ENCODE measurements at regions not wholly inside any gene's neighbourhood (a gene's known extent, or its start where the extent isn't known, plus 50 kb on each side); places are given as distances from the start of the nearest gene placed in this dataset.

DNA sequence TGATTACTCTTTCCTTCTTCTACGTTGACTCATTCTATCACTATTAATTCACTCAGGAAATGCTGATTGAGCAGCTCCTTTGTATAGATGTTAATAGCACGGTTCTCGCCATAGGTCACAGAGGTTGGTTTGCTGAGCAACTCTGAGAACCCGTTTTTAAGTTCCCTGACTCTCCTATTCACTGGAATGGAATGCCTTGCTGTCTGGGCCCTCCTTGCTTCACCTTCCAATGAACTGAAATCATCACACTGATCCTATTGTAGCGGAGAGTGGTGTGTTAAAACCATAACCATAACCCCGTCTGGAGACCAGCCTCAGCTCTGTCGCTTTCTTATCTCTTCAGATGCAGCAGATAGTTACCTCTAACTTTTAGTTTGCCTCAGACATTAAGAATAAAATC lies 323.6 kb downstream of the GABRB3 start:
- TF ChIP-seq TAF1 (IDR thresholded peaks at IDR 0.05; ENCODE audit: borderline replicate concordance, insufficient read depth, low read length): no peak
- TF ChIP-seq POLR2AphosphoS5 (IDR thresholded peaks at IDR 0.05; ENCODE audit: low read depth, low read length): no peak
- TF ChIP-seq, protein P1, sequence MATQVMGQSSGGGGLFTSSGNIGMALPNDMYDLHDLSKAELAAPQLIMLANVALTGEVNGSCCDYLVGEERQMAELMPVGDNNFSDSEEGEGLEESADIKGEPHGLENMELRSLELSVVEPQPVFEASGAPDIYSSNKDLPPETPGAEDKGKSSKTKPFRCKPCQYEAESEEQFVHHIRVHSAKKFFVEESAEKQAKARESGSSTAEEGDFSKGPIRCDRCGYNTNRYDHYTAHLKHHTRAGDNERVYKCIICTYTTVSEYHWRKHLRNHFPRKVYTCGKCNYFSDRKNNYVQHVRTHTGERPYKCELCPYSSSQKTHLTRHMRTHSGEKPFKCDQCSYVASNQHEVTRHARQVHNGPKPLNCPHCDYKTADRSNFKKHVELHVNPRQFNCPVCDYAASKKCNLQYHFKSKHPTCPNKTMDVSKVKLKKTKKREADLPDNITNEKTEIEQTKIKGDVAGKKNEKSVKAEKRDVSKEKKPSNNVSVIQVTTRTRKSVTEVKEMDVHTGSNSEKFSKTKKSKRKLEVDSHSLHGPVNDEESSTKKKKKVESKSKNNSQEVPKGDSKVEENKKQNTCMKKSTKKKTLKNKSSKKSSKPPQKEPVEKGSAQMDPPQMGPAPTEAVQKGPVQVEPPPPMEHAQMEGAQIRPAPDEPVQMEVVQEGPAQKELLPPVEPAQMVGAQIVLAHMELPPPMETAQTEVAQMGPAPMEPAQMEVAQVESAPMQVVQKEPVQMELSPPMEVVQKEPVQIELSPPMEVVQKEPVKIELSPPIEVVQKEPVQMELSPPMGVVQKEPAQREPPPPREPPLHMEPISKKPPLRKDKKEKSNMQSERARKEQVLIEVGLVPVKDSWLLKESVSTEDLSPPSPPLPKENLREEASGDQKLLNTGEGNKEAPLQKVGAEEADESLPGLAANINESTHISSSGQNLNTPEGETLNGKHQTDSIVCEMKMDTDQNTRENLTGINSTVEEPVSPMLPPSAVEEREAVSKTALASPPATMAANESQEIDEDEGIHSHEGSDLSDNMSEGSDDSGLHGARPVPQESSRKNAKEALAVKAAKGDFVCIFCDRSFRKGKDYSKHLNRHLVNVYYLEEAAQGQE (IDR thresholded peaks at IDR 0.05; ENCODE audit: insufficient read depth in 1 of 2, low read depth in 2 of 2, low read length in 2 of 2): no peak
